Immature natural killer cell (primary cell): ENCODE measurements at regions not wholly inside any gene's neighbourhood (a gene's known extent, or its start where the extent isn't known, plus 50 kb on each side); places are given as distances from the start of the nearest gene placed in this dataset.

Experiments used
- DNase-seq, 3 donors: peaks; one replicate each; pipeline ENCODE4 v3.0.0; 2022; ENCODE audit warnings: mixed read lengths in 1 of 3
- H3K27ac Mint-ChIP-seq, 6 donors: one replicate each; pipeline ENCODE4 v1.8.0; 2020; ENCODE audit warnings: mixed read lengths in 6 of 6, mild to moderate bottlenecking in 5 of 6, inconsistent platforms in 4 of 6, moderate library complexity in 3 of 6
- H3K27me3 Mint-ChIP-seq, 3 donors: one replicate each; pipeline ENCODE4 v1.8.0; 2020 to 2021; ENCODE audit warnings: low read depth in 3 of 3, mild to moderate bottlenecking in 3 of 3, mixed read lengths in 3 of 3, moderate library complexity in 3 of 3, inconsistent platforms in 1 of 3
- H3K36me3 Mint-ChIP-seq, 3 donors: one replicate each; pipeline ENCODE4 v1.8.0; 2020; ENCODE audit warnings: mixed read lengths in 3 of 3, inconsistent platforms in 2 of 3, mild to moderate bottlenecking in 2 of 3
- H3K4me1 Mint-ChIP-seq, 2 donors: one replicate each; pipeline ENCODE4 v1.8.0; 2020; ENCODE audit warnings: inconsistent platforms in 2 of 2, mild to moderate bottlenecking in 2 of 2, mixed read lengths in 2 of 2, moderate library complexity in 1 of 2
- H3K4me3 Mint-ChIP-seq, 5 donors: one replicate each; pipeline ENCODE4 v1.8.0; 2020; ENCODE audit warnings: mild to moderate bottlenecking in 5 of 5, mixed read lengths in 5 of 5, inconsistent platforms in 3 of 5, moderate library complexity in 3 of 5
- H3K9me3 Mint-ChIP-seq, 6 donors: one replicate each; pipeline ENCODE4 v1.8.0; 2020; ENCODE audit warnings: mild to moderate bottlenecking in 6 of 6, mixed read lengths in 6 of 6, inconsistent platforms in 4 of 6, moderate library complexity in 3 of 6

- Mint-ChIP-seq H3K4me3 (no peak overlapping the region), H3K27me3 (peaks cover under 1 to 9% (median 6%) of the 10 kb centered on the region in 3 donors), H3K27ac (no peak overlapping the region), H3K9me3 (peaks cover 0 to 1% (median 0%) of the 10 kb centered on the region in 6 donors), H3K36me3 (no peaks in the 10 kb centered on the region), H3K4me1 (no peaks in the 10 kb centered on the region)
- no peak for DNase-seq
These were observed 157.6 kb upstream of the NDUFV2 start for GRCh38 chr18:8944871-8945245.

GRCh38 chr18:8945514-8945913, 157.0 kb upstream of the NDUFV2 start:
- H3K9me3 Mint-ChIP-seq, result peaks cover 0 to 1% (median 0%) of the 10 kb centered on the region in 6 donors
- H3K4me3 Mint-ChIP-seq, result no peak overlapping the region
- no peaks in the 10 kb centered on the region for H3K36me3 Mint-ChIP-seq
- H3K4me1 Mint-ChIP-seq, result no peaks in the 10 kb centered on the region
- no peak for DNase-seq
- peaks cover 2 to 9% (median 6%) of the 10 kb centered on the region in 3 donors for H3K27me3 Mint-ChIP-seq
- no peak overlapping the region for H3K27ac Mint-ChIP-seq

- Mint-ChIP-seq H3K27ac (no peak overlapping the region), H3K27me3 (peaks cover 2 to 9% (median 6%) of the 10 kb centered on the region in 3 donors), H3K4me3 (no peak overlapping the region), H3K4me1 (no peaks in the 10 kb centered on the region), H3K9me3 (peaks cover 0 to 1% (median 0%) of the 10 kb centered on the region in 6 donors), H3K36me3 (no peaks in the 10 kb centered on the region)
- no peak for DNase-seq
These were observed 156.2 kb upstream of the NDUFV2 start for GRCh38 chr18:8946066-8946838.

GRCh38 chr18:8947566-8947965, 154.9 kb upstream of the NDUFV2 start:
- no peak overlapping the region for H3K4me3 Mint-ChIP-seq
- H3K9me3 Mint-ChIP-seq, result peaks cover 0 to 1% (median 0%) of the 10 kb centered on the region in 6 donors
- H3K27me3 Mint-ChIP-seq, result peaks cover 2 to 9% (median 6%) of the 10 kb centered on the region in 3 donors
- H3K36me3 Mint-ChIP-seq, result no peaks in the 10 kb centered on the region
- no peak for DNase-seq
- H3K4me1 Mint-ChIP-seq, result no peaks in the 10 kb centered on the region
- no peak overlapping the region for H3K27ac Mint-ChIP-seq

GRCh38 chr18:8948011-8948410, 154.5 kb upstream of the NDUFV2 start:
- Mint-ChIP-seq H3K27me3 (peaks cover 2 to 9% (median 6%) of the 10 kb centered on the region in 3 donors), H3K36me3 (no peaks in the 10 kb centered on the region), H3K4me1 (no peaks in the 10 kb centered on the region), H3K27ac (no peak overlapping the region), H3K9me3 (peaks cover 0 to 1% (median 0%) of the 10 kb centered on the region in 6 donors), H3K4me3 (no peak overlapping the region)
- no peak for DNase-seq

GRCh38 chr18:8948471-8949149, 153.9 kb upstream of the NDUFV2 start:
- DNase-seq, result no peak
- Mint-ChIP-seq H3K27me3 (peaks cover 2 to 9% (median 6%) of the 10 kb centered on the region in 3 donors), H3K9me3 (peaks cover 0 to 1% (median 0%) of the 10 kb centered on the region in 6 donors), H3K27ac (no peak overlapping the region), H3K4me3 (no peak overlapping the region), H3K36me3 (no peaks in the 10 kb centered on the region), H3K4me1 (no peaks in the 10 kb centered on the region)

- Mint-ChIP-seq H3K4me3 (no peak overlapping the region), H3K36me3 (no peaks in the 10 kb centered on the region), H3K27ac (no peak overlapping the region)
These were observed 153.3 kb upstream of the NDUFV2 start for GRCh38 chr18:8949206-8949605.

GRCh38 chr18:8951491-8951890, 151.0 kb upstream of the NDUFV2 start:
- H3K4me3 Mint-ChIP-seq, result no peak overlapping the region
- H3K36me3 Mint-ChIP-seq, result no peaks in the 10 kb centered on the region
- H3K4me1 Mint-ChIP-seq, result no peaks in the 10 kb centered on the region
- peaks cover 5 to 8% (median 6%) of the 10 kb centered on the region in 3 donors for H3K27me3 Mint-ChIP-seq
- DNase-seq, result no peak
- H3K27ac Mint-ChIP-seq, result no peak overlapping the region
- peaks cover 0 to 1% (median 0%) of the 10 kb centered on the region in 6 donors for H3K9me3 Mint-ChIP-seq

More at GRCh38 chr18:8949206-8949605, 153.3 kb upstream of the NDUFV2 start:
- no peaks in the 10 kb centered on the region for H3K4me1 Mint-ChIP-seq
- peaks cover 2 to 9% (median 6%) of the 10 kb centered on the region in 3 donors for H3K27me3 Mint-ChIP-seq
- peaks cover 0 to 1% (median 0%) of the 10 kb centered on the region in 6 donors for H3K9me3 Mint-ChIP-seq
- DNase-seq, result no peak

GRCh38 chr18:8952174-8952573, 150.3 kb upstream of the NDUFV2 start:
- DNase-seq, result no peak
- H3K36me3 Mint-ChIP-seq, result no peaks in the 10 kb centered on the region
- H3K9me3 Mint-ChIP-seq, result peaks cover 0 to 1% (median 0%) of the 10 kb centered on the region in 6 donors
- no peak overlapping the region for H3K27ac Mint-ChIP-seq
- H3K27me3 Mint-ChIP-seq, result peaks cover 5 to 8% (median 8%) of the 10 kb centered on the region in 3 donors
- no peak overlapping the region for H3K4me3 Mint-ChIP-seq
- H3K4me1 Mint-ChIP-seq, result no peaks in the 10 kb centered on the region

GRCh38 chr18:8952769-8953760, 149.4 kb upstream of the NDUFV2 start:
- H3K36me3 Mint-ChIP-seq, result no peaks in the 10 kb centered on the region
- DNase-seq, result no peak
- no peak overlapping the region for H3K27ac Mint-ChIP-seq
- H3K27me3 Mint-ChIP-seq, result peaks cover 5 to 8% (median 8%) of the 10 kb centered on the region in 3 donors
- H3K9me3 Mint-ChIP-seq, result peaks cover 0 to 1% (median 0%) of the 10 kb centered on the region in 6 donors
- H3K4me3 Mint-ChIP-seq, result no peak overlapping the region
- H3K4me1 Mint-ChIP-seq, result no peaks in the 10 kb centered on the region

- H3K4me1 Mint-ChIP-seq, result no peaks in the 10 kb centered on the region
- DNase-seq, result no peak
- no peaks in the 10 kb centered on the region for H3K36me3 Mint-ChIP-seq
- no peak overlapping the region for H3K4me3 Mint-ChIP-seq
- H3K9me3 Mint-ChIP-seq, result no peaks in the 10 kb centered on the region
- peaks cover 3 to 9% (median 8%) of the 10 kb centered on the region in 3 donors for H3K27me3 Mint-ChIP-seq
- no peak overlapping the region for H3K27ac Mint-ChIP-seq
These were observed 144.8 kb upstream of the NDUFV2 start for GRCh38 chr18:8957731-8958130.

- Mint-ChIP-seq H3K36me3 (no peaks in the 10 kb centered on the region), H3K4me1 (no peaks in the 10 kb centered on the region), H3K4me3 (no peak overlapping the region), H3K9me3 (no peaks in the 10 kb centered on the region), H3K27ac (no peak overlapping the region), H3K27me3 (peaks cover 3 to 9% (median 8%) of the 10 kb centered on the region in 3 donors)
- DNase-seq, result no peak
These were observed 143.8 kb upstream of the NDUFV2 start for GRCh38 chr18:8958660-8959059.

GRCh38 chr18:8959551-8960135, 142.9 kb upstream of the NDUFV2 start:
- Mint-ChIP-seq H3K27ac (no peak overlapping the region), H3K4me3 (no peak overlapping the region)

More at GRCh38 chr18:8959551-8960135, 142.9 kb upstream of the NDUFV2 start:
- no peak for DNase-seq
- Mint-ChIP-seq H3K9me3 (no peaks in the 10 kb centered on the region), H3K27me3 (peaks cover under 1 to 9% (median 7%) of the 10 kb centered on the region in 3 donors), H3K4me1 (no peaks in the 10 kb centered on the region), H3K36me3 (no peaks in the 10 kb centered on the region)
